ENCODE measurements at regions not wholly inside any gene's neighbourhood (a gene's known extent, or its start where the extent isn't known, plus 50 kb on each side); places are given as distances from the start of the nearest gene placed in this dataset.

DNA sequence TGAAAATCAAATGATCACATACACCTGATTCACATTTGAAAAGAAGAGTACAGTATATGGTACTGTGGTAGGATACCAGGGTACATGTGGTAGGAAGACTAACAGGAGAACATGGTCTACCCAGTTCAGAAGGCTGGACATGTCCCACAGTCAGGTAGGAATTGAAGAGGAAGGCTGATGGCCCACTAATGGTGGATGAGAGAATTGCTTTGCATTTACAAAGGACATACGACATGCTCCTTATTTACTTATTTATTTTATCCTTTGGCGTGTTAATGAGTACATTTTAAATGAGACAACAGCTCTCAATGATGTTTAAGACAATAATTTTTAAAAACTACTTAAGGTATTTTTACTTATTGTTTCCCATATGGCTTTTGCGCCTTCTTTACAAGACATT, 106.7 kb upstream of the BMP2K start:
- Mint-ChIP-seq H3K4me1 (peaks cover 6% of the 10 kb centered on the region), H3K36me3 (no peaks in the 10 kb centered on the region), H3K9me3 (no peaks in the 10 kb centered on the region), H3K27ac (no peak overlapping the region), H3K27me3 (ENCODE audit: low read depth) (peaks cover 3% of the 10 kb centered on the region; the same call in 1 of the 2 replicates), H3K4me3 (no peak overlapping the region)
- TF ChIP-seq, protein P1, sequence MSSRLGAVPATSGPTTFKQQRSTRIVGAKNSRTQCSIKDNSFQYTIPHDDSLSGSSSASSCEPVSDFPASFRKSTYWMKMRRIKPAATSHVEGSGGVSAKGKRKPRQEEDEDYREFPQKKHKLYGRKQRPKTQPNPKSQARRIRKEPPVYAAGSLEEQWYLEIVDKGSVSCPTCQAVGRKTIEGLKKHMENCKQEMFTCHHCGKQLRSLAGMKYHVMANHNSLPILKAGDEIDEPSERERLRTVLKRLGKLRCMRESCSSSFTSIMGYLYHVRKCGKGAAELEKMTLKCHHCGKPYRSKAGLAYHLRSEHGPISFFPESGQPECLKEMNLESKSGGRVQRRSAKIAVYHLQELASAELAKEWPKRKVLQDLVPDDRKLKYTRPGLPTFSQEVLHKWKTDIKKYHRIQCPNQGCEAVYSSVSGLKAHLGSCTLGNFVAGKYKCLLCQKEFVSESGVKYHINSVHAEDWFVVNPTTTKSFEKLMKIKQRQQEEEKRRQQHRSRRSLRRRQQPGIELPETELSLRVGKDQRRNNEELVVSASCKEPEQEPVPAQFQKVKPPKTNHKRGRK (CRISPR knock-in tag; IDR thresholded peaks at IDR 0.05; ENCODE audit: borderline replicate concordance), result no peak
- TF ChIP-seq GABPB1 (CRISPR knock-in tag; IDR thresholded peaks at IDR 0.05) (no peak), ZNF423 (CRISPR knock-in tag; IDR thresholded peaks at IDR 0.05) (no peak), CTCF (IDR thresholded peaks at IDR 0.05) (0 out of 2 replicates have a peak, but pooled peaks have one; percentile 8), ZBTB21 (CRISPR knock-in tag; IDR thresholded peaks at IDR 0.05; ENCODE audit: borderline replicate concordance) (no peak), ZNF232 (CRISPR knock-in tag; IDR thresholded peaks at IDR 0.05) (no peak), NFYB (CRISPR knock-in tag; conservative IDR thresholded peaks at IDR 0.05; ENCODE audit: low read depth) (no peak), ZNF317 (CRISPR knock-in tag; IDR thresholded peaks at IDR 0.05; ENCODE audit: borderline replicate concordance, low read depth) (no peak)
- CTCF ChIA-PET, result interaction anchor here (1.2 kb wide), 1 partner anchor 20 kb away, joined by 3 read pairs; no protein-coding TSS in a partner anchor
- DNase-seq (ENCODE audit: low spot score), result no peak
- peak; percentile 85 for ATAC-seq
- POLR2A ChIA-PET, result no interaction called here

DNA sequence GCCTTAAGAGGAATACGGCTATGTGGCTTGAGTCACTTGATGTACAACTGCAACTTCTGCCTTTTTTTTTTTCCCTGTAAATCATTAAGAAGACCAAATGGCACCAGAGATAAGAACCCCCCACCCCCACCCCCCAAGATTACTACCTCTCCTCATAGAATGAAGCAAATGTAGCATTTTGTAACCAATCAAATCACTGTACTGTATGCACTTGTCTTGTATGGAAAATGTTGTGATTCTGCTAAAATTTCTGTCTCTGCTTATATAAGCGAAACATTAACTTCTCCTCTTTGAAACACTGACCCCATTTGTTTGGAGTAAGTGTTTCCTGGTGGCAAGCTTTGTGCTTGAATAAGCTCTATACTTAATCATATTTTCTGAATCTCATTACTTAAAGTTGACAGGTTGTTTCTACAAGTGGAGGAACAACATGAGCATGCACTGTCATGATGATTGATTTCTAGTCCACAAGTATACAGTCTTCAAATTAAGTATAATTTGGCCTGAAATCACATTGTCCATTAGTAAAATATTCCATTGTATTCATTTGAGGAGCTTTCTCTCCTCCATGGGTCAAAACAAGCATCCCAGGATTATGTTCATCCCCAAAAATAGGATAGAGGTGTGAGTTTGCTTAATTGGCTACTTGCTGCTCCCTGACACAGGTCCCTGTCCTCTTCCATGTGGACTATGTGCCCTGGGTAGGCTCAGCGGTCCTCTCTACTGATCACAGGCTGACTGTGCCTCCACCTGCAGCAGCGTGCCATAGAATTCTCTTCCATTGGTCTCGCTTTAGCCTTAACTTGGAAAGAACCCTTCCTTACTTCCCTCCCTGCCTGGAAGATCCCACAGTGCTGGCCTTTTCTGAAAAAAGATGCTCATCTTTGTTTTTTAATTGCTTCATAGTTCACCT, 104.0 kb upstream of the BMP2K start:
- TF ChIP-seq PRRX2 (CRISPR knock-in tag; IDR thresholded peaks at IDR 0.05), result no peak
- Mint-ChIP-seq H3K36me3 (no peaks in the 10 kb centered on the region), H3K9me3 (peaks cover 8% of the 10 kb centered on the region), H3K4me1 (peaks cover 5% of the 10 kb centered on the region), H3K27ac (no peak overlapping the region), H3K4me3 (no peak overlapping the region), H3K27me3 (ENCODE audit: low read depth) (peaks cover 3% of the 10 kb centered on the region; the same call in 1 of the 2 replicates)
- no peak for DNase-seq (ENCODE audit: low spot score)
- CTCF ChIA-PET, result interaction anchor here (0.9 kb wide), 1 partner anchor 27 kb away, joined by 3 read pairs; no protein-coding TSS in a partner anchor
- ATAC-seq, result no peak
- POLR2A ChIA-PET, result no interaction called here

DNA sequence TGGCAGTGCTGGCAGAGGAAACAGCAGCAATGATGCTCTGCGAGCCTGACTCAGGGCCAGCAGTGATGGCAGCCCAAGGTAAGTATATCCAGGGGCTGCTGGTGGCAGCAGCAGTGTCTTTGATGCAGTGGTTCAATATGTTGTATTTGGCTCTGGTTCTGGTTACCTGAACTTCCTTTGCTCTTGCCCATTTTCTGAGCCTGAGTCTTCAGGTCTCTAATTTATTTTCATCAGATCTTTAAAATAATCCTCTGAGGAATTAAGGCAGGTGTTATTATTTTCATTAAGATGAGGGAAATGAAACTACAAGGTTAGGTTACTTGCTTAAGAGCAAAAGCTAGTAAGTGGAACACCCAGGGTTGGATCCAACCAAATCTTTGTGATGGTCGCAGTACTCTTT, 102.8 kb upstream of the BMP2K start:
- CTCF ChIA-PET, result no interaction called here
- no peak for DNase-seq (ENCODE audit: low spot score)
- POLR2A ChIA-PET, result no interaction called here
- TF ChIP-seq ZNF219 (CRISPR knock-in tag; IDR thresholded peaks at IDR 0.05; ENCODE audit: borderline replicate concordance) (no peak), PREB (CRISPR knock-in tag; IDR thresholded peaks at IDR 0.05; ENCODE audit: borderline replicate concordance) (no peak)
- Mint-ChIP-seq H3K4me1 (peaks cover 5% of the 10 kb centered on the region), H3K27ac (no peak overlapping the region), H3K27me3 (ENCODE audit: low read depth) (peaks cover 3% of the 10 kb centered on the region; the same call in 1 of the 2 replicates), H3K4me3 (no peak overlapping the region), H3K36me3 (no peaks in the 10 kb centered on the region), H3K9me3 (peaks cover 8% of the 10 kb centered on the region)
- no peak for ATAC-seq

DNA sequence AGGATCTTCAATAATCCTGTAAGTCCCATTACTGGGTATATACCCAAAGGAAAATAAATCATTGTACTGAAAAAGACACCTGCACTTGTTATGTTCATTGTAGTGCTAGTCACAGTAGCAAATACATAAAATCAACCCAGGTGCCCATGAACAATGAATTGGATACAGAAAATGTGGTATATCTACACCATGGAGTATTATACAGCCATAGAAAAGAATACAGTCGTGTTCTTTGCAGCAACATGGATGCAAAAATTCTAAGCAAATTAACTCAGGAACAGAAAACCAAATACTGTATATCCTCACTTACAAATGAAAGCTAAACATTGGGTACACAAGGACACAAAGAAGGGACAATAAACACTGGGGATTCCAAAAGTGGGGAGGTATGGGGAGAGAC, 100.8 kb upstream of the BMP2K start:
- ATAC-seq (no peak), DNase-seq (ENCODE audit: low spot score) (no peak)
- POLR2A ChIA-PET, result no interaction called here
- H3K4me3 Mint-ChIP-seq, result no peak overlapping the region
- CTCF ChIA-PET, result no interaction called here
- peaks cover 8% of the 10 kb centered on the region for H3K9me3 Mint-ChIP-seq
- H3K36me3 Mint-ChIP-seq, result no peaks in the 10 kb centered on the region
- H3K4me1 Mint-ChIP-seq, result no peaks in the 10 kb centered on the region
- H3K27me3 Mint-ChIP-seq (ENCODE audit: low read depth), result no peaks in the 10 kb centered on the region; the same call in 1 of the 2 replicates
- no peak overlapping the region for H3K27ac Mint-ChIP-seq
- TF ChIP-seq, protein P1 (CRISPR knock-in tag; IDR thresholded peaks at IDR 0.05; ENCODE audit: borderline replicate concordance), result no peak
- no peak for TF ChIP-seq ZNF232 (CRISPR knock-in tag; IDR thresholded peaks at IDR 0.05)
- TF ChIP-seq FOXK1 (CRISPR knock-in tag; IDR thresholded peaks at IDR 0.05), result no peak
- TF ChIP-seq OVOL2 (CRISPR knock-in tag; IDR thresholded peaks at IDR 0.05; ENCODE audit: borderline replicate concordance), result no peak
- TF ChIP-seq ZNF423 (CRISPR knock-in tag; IDR thresholded peaks at IDR 0.05), result no peak
- no peak for TF ChIP-seq ELF4 (CRISPR knock-in tag; IDR thresholded peaks at IDR 0.05; ENCODE audit: low read depth)
- TF ChIP-seq MXD4 (CRISPR knock-in tag; IDR thresholded peaks at IDR 0.05; ENCODE audit: borderline replicate concordance), result no peak
- TF ChIP-seq ZBTB21 (CRISPR knock-in tag; IDR thresholded peaks at IDR 0.05; ENCODE audit: borderline replicate concordance), result no peak
- no peak for TF ChIP-seq GTF2I (CRISPR knock-in tag; conservative IDR thresholded peaks at IDR 0.05)
- TF ChIP-seq, protein P2, sequence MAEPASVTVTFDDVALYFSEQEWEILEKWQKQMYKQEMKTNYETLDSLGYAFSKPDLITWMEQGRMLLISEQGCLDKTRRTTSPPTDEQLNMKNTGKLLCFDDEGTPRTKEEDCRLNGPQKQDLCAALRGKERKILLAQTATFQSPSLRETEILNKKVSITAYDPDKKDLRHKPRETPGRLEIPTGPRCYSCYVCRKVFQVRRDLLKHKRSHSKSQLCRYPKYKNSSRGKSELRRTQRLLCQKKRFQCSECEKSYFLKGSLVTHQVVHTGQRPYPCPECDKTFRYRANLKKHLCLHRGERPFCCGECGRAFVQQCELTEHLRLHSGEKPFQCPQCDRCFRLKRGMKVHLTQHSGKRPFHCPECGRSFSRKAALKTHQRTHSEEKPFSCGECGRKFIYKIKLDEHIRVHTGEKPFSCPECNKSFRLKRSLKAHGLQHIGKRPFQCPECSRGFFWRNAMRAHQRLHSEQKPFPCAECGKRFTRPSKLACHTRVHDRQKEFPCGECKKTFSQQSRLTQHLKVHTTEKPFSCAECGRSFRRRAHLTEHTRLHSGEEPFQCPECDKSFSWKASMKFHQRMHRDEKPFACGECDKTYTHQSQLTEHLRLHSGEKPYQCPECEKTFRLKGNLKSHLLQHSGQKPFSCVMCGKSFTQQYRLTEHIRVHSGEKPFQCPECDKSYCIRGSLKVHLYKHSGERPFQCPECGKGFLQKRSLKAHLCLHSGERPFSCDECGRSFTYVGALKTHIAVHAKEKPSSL (CRISPR knock-in tag; conservative IDR thresholded peaks at IDR 0.05), result no peak
- TF ChIP-seq SMAD4 (CRISPR knock-in tag; IDR thresholded peaks at IDR 0.05), result no peak
- no peak for TF ChIP-seq FOXJ3 (CRISPR knock-in tag; IDR thresholded peaks at IDR 0.05; ENCODE audit: borderline replicate concordance)

Data from WTC11 (cell line).